Lower leg skin (tissue), 3 donors: ENCODE measurements at regions not wholly inside any gene's neighbourhood (a gene's known extent, or its start where the extent isn't known, plus 50 kb on each side); places are given as distances from the start of the nearest gene placed in this dataset.

Experiments
- POLR2A ChIP-seq, 2 donors: fragments of 450-650 bp; IDR thresholded peaks; one replicate each; pipeline ENCODE4 v1.6.1; 2016 to 2017; ENCODE audit warnings: antibody characterized with exemption in 2 of 2, mild to moderate bottlenecking in 1 of 2, moderate library complexity in 1 of 2
- TF ChIP-seq, protein P1 (sequence below), 3 donors: fragments of 450-650 bp; IDR thresholded peaks; one replicate each; pipeline ENCODE4 v1.5.1; 2016; ENCODE audit warnings: antibody characterized with exemption in 3 of 3, mild to moderate bottlenecking in 3 of 3, moderate library complexity in 2 of 3

- TF ChIP-seq, protein P1, sequence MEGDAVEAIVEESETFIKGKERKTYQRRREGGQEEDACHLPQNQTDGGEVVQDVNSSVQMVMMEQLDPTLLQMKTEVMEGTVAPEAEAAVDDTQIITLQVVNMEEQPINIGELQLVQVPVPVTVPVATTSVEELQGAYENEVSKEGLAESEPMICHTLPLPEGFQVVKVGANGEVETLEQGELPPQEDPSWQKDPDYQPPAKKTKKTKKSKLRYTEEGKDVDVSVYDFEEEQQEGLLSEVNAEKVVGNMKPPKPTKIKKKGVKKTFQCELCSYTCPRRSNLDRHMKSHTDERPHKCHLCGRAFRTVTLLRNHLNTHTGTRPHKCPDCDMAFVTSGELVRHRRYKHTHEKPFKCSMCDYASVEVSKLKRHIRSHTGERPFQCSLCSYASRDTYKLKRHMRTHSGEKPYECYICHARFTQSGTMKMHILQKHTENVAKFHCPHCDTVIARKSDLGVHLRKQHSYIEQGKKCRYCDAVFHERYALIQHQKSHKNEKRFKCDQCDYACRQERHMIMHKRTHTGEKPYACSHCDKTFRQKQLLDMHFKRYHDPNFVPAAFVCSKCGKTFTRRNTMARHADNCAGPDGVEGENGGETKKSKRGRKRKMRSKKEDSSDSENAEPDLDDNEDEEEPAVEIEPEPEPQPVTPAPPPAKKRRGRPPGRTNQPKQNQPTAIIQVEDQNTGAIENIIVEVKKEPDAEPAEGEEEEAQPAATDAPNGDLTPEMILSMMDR (IDR thresholded peaks at IDR 0.05) = no peak
- TF ChIP-seq POLR2A (IDR thresholded peaks at IDR 0.05) = no peak
Measured at GRCh38 chr1:67555461-67556296, 125.5 kb upstream of the SERBP1 start.
